DOHH2 (cell line): ENCODE measurements at regions not wholly inside any gene's neighbourhood (a gene's known extent, or its start where the extent isn't known, plus 50 kb on each side); places are given as distances from the start of the nearest gene placed in this dataset.
"Not testable (repeated sequence)": the region's sequence is repeated elsewhere in the genome, so short reads cannot be mapped to it uniquely, and the experiment has no call there.

ENCODE experiments used
- EZH2phosphoT487 ChIP-seq: fragments of 200-600 bp; sonication (generic); IDR thresholded peaks from 2 replicates; pipeline ENCODE4 v1.6.1; 2017; ENCODE audit warnings: borderline replicate concordance, mild to moderate bottlenecking, antibody characterized with exemption, low read length, moderate library complexity, mixed read lengths
- TF ChIP-seq, protein P1 (sequence below): fragments of 200-600 bp; sonication (generic); IDR thresholded peaks from one replicate; pipeline ENCODE4 v1.5.1; 2014; ENCODE audit warnings: antibody characterized with exemption, mild to moderate bottlenecking, low read depth, low read length; ENCODE audit not compliant: poor library complexity, severe bottlenecking

DNA sequence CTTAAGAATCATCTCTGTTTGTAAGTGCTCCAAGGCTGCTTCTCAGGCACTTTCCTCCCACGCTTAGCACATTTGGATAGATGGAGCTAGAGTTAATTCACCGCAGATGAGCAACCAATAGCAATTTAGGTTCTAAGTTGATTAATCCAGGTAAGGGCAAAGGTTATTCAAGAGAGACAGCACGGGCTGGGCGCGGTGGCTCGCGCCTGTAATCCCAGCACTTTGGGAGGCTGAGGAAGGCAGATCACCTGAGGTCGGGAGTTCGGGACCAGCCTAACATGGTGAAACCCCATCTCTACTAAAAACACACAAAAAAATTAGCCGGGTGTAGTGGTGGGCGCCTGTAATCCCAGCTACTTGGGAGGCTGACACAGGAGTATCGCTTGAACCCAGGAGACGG is 54.5 kb upstream of the UNC13C start:
- TF ChIP-seq, protein P1, sequence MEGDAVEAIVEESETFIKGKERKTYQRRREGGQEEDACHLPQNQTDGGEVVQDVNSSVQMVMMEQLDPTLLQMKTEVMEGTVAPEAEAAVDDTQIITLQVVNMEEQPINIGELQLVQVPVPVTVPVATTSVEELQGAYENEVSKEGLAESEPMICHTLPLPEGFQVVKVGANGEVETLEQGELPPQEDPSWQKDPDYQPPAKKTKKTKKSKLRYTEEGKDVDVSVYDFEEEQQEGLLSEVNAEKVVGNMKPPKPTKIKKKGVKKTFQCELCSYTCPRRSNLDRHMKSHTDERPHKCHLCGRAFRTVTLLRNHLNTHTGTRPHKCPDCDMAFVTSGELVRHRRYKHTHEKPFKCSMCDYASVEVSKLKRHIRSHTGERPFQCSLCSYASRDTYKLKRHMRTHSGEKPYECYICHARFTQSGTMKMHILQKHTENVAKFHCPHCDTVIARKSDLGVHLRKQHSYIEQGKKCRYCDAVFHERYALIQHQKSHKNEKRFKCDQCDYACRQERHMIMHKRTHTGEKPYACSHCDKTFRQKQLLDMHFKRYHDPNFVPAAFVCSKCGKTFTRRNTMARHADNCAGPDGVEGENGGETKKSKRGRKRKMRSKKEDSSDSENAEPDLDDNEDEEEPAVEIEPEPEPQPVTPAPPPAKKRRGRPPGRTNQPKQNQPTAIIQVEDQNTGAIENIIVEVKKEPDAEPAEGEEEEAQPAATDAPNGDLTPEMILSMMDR: not testable (repeated sequence)
- TF ChIP-seq EZH2phosphoT487: not testable (repeated sequence)
